Activated T-helper 1 cell treated with anti-CD3 and anti-CD28 coated beads, Interleukin-2, amount 50 U/mL, for 16 hours (primary cell): ENCODE measurements at regions not wholly inside any gene's neighbourhood (a gene's known extent, or its start where the extent isn't known, plus 50 kb on each side); places are given as distances from the start of the nearest gene placed in this dataset.
"Not testable (repeated sequence)": the region's sequence is repeated elsewhere in the genome, so short reads cannot be mapped to it uniquely, and the experiment has no call there.

Experiments used
- DNase-seq, 2 donors: peaks; one replicate each; pipeline ENCODE4 v3.0.0-alpha.2; 2020; ENCODE audit warnings: low read depth in 1 of 2, low spot score in 1 of 2

- no peak for DNase-seq
Measured at GRCh38 chr12:114504311-114504710, 98.4 kb upstream of the TBX5 start.

- DNase-seq: no peak
Measured at GRCh38 chr12:114501474-114501807, 95.5 kb upstream of the TBX5 start.

- DNase-seq: no peak
Measured at GRCh38 chr12:114500775-114501473, 95.0 kb upstream of the TBX5 start.

DNA sequence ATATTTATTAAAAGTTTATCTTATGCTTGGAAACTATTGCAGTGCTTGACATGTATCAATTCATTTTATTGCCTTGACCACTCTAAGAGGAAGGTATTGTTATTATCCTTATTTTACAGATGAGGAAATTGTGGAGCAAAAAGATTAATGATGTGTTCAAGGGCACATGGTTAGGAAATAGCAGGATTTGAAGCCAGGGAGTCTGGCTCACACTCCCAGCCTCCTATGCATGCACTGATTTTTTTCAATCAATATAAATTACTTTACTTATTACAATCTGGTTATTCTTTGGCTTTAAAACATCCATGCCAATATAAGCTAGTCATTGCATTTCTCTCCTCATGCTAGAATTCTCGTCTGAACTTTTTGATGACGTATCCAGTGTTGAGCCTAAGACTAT is 94.2 kb upstream of the TBX5 start:
- no peak for DNase-seq

DNA sequence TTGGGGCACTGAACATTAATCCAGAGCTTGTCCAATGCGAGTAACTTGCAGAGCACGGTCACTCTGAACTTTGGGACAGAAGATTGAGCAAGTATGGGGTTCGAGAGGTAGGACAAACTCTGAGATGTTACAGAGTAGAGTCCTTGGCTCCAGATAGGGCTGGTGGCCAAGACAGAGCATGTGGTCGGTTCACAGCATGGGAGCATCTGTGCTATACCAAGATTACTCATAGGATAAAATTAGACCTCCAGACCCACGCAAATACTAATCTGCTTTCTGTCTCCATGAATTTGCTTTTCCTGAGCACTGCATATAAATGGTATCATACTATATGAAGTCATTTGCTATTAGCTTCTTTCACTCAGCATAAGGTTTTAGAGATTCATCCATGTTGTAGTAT is 93.4 kb upstream of the TBX5 start:
- no peak for DNase-seq

GRCh38 chr12:114491916-114492315 is 86.0 kb upstream of the TBX5 start:
- no peak for DNase-seq

DNA sequence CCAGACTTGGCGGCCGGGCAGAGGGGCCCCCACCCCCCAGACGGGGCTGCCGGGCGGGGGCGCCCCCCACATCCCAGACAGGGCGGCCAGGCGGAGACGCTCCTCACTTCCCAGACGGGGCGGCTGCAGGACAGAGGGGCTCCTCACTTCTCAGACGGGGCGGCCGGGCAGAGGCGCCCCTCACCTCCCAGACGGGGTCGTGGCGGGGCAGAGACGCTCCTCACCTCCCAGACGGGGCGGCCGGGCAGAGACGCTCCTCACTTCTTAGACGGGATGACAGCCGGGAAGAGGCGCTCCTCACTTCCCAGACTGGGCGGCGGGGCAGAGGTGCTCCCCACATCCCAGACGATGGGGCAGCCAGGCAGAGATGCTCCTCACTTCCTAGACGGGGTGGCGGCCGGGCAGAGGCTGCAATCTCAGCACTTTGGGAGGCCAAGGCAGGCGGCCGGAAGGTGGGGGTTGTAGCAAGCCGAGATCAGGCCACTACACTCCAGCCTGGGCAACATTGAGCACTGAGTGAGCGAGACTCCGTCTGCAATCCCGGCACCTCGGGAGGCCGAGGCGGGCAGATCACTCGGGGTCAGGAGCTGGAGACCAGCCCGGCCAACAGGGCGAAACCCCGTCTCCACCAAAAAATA is 79.0 kb upstream of the TBX5 start:
- not testable (repeated sequence) for DNase-seq

DNA sequence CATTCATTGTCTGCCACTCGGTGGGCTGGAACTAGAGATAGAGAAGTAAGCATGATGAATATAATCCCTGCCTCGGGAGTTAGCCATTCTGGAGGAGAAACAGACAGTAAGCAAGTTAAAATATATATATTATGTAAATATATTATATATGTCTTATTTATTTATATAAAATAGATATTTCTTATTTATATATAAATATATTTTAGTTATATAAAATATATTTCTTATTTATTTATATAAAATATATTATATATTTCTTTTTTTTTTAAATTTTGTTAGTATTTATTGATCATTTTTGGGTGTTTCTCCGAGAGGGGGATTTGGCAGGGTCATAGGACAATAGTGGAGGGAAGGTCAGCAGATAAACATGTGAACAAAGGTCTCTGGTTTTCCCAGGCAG is 78.1 kb upstream of the TBX5 start:
- DNase-seq: no peak

GRCh38 chr12:114481200-114481535 is 75.2 kb upstream of the TBX5 start:
- DNase-seq: no peak

DNA sequence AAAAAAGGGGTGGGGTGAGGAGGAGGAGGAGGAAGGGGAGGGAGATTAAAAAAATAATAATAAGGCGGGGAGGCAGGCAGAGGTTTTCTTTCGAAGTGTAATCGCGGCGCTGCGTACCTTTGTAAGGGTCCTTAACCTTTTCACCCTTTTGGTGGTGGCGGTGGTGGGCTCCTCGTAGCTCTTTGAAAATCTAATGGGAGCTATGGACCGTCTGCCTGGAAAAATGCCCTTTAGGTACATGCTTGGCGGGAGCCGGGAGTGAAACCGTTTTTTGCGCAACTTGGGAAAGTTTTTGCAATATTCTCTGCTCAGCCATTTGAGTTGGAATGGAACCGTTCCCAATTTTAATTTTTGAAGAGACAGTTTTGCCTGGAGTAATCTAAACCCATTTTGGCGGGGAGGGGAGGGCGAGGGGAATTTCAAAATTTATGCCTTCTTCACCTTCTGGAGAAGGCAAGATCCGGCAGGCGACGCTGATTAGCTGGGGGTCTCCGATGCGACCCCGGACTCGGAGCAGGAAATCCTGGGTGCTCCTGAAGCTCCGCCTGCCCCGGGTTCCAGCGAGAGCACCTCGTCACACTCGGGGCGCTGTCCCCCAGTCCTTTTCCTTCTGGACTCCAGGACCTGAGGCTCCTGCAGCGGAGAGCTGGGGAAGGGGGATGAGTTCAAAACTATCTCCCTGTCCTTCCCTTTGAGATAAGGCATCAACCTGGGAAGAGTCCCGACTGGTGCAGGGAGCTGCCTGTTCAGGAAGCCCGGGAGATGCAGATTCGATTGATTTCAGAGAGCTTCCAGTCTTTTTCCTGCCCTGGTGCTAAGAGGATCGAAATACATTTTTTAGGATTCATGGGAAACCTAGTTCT is 74.6 kb upstream of the TBX5 start:
- no peak for DNase-seq

DNA sequence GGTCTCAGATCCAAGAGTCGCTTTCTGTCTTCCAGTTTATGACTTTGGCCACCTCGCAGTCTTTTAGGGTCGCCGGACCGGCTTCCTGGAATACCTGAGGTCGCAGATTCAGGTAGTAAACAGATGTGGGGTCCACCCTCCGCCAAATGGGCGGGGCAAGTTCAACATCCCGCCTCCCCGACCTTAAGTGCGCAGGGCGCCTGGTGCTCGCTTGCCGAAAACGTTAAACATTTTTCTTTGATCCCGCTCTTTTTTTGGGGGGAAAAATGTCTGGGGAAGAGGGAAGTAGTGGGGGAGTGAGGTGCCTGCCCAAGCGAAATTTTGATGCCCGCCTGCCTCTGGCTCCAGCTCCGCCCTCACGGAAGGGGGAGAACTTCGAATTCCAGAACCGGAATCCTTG is 73.9 kb upstream of the TBX5 start:
- no peak for DNase-seq

DNA sequence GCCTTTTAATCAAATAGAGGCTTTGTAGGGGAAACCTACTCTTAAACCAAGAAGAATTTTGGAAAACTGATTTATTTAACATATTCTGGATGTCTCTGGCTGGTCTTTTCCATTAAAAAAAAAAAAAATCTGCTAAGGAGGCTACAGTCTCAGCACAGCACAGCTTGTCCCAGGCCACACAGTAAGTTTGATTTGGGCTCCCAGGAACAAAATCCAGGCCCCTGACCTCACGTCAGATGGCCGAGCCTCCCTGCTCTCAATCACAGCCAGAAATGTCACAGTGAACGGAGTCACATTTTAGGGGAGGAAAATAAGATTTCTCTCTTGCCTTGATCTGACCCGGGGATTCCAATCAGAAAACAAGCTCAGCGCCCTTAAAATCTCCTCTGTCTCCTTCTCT is 72.9 kb upstream of the TBX5 start:
- no peak for DNase-seq

- DNase-seq: no peak
Measured at GRCh38 chr12:114477989-114478395, 72.0 kb upstream of the TBX5 start.

DNA sequence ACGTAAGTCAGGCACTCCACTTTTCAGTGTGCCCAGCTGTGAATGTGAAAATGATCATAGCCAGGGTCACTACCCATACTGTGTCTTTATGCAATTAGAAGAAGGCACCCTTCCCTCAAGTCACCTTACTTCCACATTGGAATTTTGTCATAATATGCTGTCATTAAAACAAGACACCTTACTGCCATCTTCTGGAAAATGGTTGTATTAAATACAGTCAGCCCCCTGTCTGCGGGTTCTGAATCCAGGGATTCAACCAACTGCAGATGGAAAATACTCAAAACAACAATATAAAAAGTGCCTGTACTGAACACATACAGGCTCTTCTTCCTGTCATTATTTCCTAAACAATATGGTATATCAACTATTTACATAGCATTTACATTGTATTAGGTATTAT is 70.2 kb upstream of the TBX5 start:
- DNase-seq: no peak

GRCh38 chr12:114473717-114474116 is 67.8 kb upstream of the TBX5 start:
- no peak for DNase-seq

- DNase-seq: no peak
Measured at GRCh38 chr12:114473018-114473417, 67.1 kb upstream of the TBX5 start.

- no peak for DNase-seq
Measured at GRCh38 chr12:114457620-114458019, 51.7 kb upstream of the TBX5 start.
